Glomerular endothelial cell (primary cell): ENCODE measurements at regions not wholly inside any gene's neighbourhood (a gene's known extent, or its start where the extent isn't known, plus 50 kb on each side); places are given as distances from the start of the nearest gene placed in this dataset.

ENCODE experiments used
- DNase-seq: peaks from one replicate; pipeline ENCODE4 v3.0.0-alpha.2; 2011; ENCODE audit warnings: low read depth, low spot score; ENCODE audit errors: extremely low read depth

- no peak for DNase-seq
These were observed 261.7 kb downstream of the MSRB3 start for GRCh38 chr12:65540140-65540539.

DNA sequence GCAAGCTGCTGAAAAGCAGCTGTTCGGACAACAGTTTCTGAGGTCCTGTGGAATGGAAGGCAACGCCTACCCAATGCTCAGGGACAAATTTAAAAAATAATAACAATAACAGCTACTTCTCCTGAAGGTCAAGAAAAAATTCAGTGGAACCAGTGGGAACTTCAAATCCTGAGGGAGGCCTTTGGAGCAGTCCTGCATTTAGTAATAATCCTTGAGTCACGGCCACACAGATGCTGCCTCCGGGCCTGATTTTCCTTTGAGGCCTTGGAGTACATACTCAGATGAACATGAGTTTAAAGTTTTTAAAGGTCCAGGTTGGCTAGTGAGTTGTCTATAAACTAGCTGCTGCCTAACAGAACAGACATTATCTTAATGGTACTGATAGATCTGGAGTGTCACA, 268.0 kb downstream of the MSRB3 start:
- no peak for DNase-seq

GRCh38 chr12:65556676-65557437, 267.4 kb upstream of the HMGA2 start:
- peak; percentile 61 for DNase-seq

DNA sequence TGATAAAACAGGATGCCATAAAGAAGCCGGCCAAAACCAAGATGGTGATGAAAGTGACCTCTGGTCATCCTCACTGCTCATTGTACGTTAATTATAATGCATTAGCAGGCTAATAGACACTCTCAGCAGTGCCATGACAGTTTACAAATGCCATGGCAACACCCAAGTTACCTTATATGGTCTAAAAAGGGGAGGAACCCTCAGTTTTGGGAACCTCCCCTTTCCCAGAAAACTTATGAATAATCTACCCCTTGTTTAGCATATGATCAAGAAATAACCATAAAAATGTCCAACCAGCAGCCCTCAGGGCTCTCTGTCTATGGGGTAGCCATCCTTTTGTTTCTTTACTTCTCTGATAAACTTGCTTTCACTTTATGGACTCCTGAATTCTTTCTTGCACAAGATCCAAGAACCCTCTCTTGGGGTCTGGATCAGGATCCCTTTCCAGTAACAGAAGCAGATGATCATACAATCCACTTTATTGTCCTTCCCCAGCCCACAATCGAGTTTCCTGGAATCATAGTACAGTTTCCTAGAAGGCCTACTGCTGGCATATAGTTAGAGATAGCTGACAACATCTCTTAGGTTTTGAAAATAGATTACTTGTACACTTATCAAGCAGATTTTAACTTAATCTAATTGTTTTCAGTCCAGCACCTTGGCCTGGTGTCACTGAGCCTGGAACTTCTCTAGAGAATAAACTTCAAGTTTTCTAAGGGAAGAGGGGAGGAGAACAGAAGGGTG, 266.7 kb upstream of the HMGA2 start:
- no peak for DNase-seq

GRCh38 chr12:65560286-65560685, 264.0 kb upstream of the HMGA2 start:
- no peak for DNase-seq

DNA sequence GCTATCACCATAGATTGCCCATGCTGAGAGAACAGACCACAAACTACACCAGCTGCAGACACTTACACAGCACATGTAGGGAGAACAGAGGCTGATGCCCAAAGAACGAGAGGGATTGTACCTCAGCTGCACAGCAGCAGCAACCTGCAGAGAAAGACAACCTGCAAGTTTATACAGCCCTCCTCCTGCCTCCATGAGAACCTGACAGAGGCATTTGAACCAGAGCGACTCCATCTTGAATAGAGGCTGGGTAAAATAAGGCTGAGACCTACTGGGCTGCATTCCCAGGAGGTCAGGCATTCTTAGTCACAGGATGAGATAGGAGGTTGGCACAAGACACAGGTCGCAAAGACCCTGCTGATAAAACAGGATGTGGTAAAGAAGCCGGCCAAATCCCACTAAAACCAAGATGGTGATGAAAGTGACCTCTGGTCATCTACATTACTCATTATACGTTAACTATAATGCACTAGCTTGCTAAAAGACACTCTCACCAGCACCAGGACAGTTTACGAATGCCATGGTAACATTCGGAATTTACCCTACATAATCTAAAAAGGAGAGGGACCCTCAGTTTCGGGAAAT, 262.4 kb upstream of the HMGA2 start:
- no peak for DNase-seq

- no peak for DNase-seq
These were observed 258.4 kb upstream of the HMGA2 start for GRCh38 chr12:65565601-65566560.

DNA sequence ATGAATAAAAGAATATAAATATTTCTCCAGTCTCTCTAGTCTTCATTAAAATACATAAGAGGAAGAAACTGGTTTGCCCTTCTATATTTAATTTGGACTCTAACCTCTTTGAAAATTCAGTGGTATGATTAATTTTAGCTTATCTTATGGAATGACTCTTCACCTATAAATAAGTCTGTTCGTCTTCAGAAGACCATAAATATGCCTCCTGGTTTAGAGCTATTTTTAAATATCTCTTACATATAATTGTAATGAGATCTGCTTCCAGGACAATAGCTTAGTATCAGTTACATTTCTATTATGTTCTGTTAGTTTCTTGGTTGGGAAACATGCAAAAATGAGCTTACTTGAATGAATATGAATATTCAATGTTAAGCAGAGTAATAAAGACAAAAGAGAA, 257.5 kb upstream of the HMGA2 start:
- DNase-seq, result no peak

- DNase-seq, result no peak
These were observed 256.5 kb upstream of the HMGA2 start for GRCh38 chr12:65567820-65568219.

DNA sequence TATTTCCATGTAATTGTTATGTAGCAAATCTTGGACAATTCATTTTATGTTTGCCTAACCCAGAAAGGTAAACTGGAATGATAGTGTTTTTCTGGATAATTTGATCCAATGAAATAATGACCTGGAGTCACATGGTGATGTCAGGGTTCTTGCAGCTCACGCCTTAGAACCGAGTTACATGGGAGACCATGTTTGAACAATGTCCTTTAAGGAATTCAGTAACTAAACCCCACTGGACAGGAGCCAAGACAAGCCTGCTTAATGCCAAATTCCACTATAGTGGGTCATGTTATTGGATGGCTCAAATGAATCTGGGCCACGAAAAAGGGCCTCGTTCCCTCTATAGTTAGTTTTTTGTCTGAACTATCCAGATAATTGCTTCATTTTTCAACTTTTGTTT, 255.8 kb upstream of the HMGA2 start:
- DNase-seq, result no peak

- no peak for DNase-seq
These were observed 253.7 kb upstream of the HMGA2 start for GRCh38 chr12:65570451-65571130.

DNA sequence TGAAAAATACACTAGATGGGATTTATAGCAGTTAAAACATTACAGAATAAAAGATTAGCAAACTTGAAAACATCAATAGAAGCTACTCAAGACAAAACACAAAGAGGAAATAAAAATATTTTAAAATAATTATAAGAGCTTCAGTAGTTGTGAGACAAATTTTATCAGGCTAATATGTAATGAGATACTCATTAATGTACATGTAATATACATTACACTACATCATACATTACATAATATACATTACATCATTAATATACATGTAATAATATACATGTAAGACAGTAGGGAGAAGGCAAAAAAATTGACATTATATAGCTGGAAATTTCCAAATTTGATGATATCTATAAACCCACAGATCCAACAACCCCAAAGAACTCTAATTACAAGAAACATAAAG, 249.4 kb upstream of the HMGA2 start:
- no peak for DNase-seq

DNA sequence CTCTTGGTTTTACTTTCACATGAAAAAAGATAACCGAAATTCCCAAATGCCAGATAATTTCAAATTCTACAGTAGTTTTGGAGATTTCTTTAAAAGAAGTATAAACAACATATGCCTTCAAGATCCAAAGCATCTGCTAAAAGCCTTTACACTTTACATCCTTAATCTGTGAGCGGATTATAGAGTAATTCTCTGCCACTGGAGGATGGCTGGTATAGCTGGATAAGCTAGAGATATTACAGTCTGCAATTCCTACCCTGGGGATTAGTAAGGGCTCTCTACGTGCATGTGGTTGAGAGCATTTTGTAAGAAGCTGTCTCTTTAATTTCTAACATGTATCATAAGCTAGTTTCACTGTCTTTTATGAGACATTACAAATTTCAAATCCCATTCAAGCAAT, 240.3 kb upstream of the HMGA2 start:
- no peak for DNase-seq

DNA sequence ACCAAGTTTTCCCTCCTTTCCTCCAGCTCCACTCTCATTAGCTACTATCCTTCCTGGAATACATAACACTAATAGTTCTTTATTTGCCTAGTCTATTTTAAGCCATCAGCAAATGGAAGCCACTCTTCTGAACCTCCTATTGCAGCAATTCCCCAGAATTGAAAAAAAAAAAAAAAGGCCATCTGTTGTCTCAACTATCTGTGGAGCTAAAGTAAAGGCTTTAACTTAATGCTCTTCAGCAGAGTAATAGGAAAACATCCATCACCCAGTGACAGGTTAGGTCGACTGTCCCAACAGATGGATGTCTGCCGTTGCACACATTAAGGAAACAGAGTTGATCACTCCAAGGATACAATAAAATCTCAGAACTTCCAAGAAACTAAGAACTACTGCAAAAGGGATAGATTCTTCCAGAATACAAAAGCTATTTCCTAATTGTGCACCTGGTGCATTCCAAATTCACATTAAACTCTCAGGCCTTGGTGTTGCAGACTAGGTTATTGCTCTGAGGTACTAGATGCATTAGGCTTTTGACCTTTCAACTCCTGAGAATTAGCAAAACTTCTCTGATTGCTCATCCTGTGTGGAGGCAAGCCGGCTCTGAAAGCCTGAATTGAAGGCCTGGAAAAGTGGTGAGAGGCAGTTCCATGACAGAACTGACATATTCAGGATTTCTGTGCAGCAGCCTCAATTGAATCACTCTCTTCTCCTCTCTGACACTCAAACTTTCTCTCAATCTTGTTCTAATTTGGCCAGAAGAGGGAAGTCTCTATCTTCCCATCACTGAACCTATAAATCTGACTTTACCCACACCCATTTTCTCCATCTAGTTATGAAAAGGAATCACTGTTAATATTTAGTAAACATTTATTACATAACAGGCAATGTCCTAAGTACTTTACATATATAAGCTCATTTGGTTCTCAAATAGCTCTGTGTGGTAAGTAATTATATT, 238.4 kb upstream of the HMGA2 start:
- DNase-seq, result no peak

DNA sequence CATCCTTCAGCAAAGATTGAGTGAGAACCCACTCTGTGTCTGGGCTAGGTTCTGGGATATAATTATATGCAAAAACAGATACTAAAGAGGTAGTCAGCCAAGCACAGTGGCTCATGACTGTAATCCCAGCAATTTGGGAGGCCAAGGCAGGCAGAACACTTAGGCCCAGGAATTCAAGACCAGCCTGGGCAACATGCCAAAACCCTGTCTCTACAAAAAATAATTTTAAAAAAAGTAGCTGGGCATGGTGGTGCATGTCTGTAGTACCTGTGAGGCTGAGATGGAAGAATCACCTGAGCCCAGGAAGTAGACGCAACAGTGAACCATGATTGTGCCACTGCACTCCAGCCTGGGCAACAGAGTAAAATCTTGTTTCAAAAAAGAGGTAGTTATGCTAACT, 237.5 kb upstream of the HMGA2 start:
- no peak for DNase-seq

DNA sequence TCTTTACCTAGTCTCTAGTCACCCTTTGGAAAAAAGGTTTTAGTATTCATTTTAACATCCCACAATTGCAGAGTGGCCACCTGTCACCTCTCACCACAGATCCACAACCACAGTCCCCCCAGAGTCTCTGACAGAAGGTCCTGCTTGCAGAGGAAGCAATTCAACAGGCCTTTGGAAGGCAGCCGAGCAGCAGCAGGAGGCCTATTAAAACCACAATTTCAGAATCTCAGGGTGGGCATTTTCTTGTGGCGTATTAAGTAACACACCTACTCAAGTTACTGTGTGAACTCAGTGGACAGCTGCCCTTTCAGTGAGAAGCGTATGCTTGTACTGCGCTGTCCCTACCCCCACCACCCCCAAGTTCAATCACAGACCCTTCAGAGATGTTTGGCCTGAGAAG, 234.0 kb upstream of the HMGA2 start:
- DNase-seq, result no peak

- DNase-seq, result no peak
These were observed 231.9 kb upstream of the HMGA2 start for GRCh38 chr12:65592416-65592815.

DNA sequence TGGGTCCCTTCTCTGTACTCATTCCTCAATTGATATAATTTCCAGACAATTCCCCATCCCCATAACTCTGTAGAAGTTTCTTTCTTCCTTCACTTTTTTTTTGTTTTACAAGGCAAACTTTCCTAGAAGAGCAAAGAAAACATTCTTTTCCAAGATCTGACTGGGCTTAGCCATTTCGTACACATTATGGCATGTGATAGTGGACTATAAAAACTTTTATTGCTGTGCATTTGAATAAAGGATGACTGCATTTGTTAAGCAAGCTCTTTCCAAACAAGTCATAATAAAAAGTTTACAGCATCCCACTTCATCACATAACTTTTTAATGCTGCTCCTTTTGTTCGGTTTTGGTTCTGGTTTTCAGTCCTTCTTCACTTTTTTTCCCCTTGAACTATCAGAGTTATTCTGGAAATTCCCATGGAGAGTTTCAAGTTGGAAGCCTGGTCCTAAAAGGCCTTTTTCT, 231.0 kb upstream of the HMGA2 start:
- DNase-seq, result no peak

DNA sequence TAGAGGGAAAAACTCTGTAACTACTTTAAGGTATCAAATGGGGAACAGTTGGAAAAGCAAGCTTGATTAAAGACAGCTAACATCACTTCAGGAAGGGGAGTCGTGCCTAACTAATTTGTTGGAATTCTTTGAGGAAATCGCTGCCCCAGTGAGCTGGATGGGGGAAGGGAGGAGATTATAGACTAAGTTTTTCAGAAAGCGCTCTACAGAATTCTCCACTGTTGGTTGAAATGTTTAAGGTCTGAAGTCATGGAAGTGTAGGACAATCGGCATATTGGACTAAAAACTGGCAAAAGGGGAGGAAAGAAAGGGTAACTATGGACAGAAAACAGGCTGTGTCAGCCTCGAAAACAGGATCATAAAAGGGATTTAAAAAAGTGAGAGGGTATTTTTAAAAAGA, 229.9 kb upstream of the HMGA2 start:
- no peak for DNase-seq
